RWPE2 (cell line): ENCODE measurements at regions not wholly inside any gene's neighbourhood (a gene's known extent, or its start where the extent isn't known, plus 50 kb on each side); places are given as distances from the start of the nearest gene placed in this dataset.

ENCODE experiments used
- ATAC-seq: fragments of 200-7000 bp; cut with Tn5 transposase; 3 replicates; pipeline ENCODE4 v1.9.1; 2021; ENCODE audit warnings: low read depth
- DNase-seq: peaks from one replicate; pipeline ENCODE4 v3.0.0-alpha.2; 2020; ENCODE audit warnings: low spot score
- H3K27ac ChIP-seq: fragments of 450-650 bp; 2 replicates; pipeline ENCODE4 v1.5.1; 2017; ENCODE audit warnings: mild to moderate bottlenecking; ENCODE audit not compliant: poor library complexity, severe bottlenecking
- H3K27me3 ChIP-seq: fragments of 250-450 bp; sonication (Bioruptor Pico); 2 replicates; pipeline ENCODE4 v1.5.1; 2021; ENCODE audit warnings: mild to moderate bottlenecking, moderate library complexity; ENCODE audit not compliant: insufficient read depth, poor library complexity, severe bottlenecking
- H3K36me3 ChIP-seq: fragments of 250-450 bp; sonication (Bioruptor Pico); 2 replicates; pipeline ENCODE4 v1.5.1; 2020; ENCODE audit warnings: low read depth, mild to moderate bottlenecking, moderate library complexity
- H3K4me1 ChIP-seq: fragments of 250-450 bp; sonication (Bioruptor Pico); 2 replicates; pipeline ENCODE4 v1.5.1; 2021; ENCODE audit warnings: mild to moderate bottlenecking, moderate library complexity; ENCODE audit not compliant: insufficient read depth, poor library complexity, severe bottlenecking
- H3K4me3 ChIP-seq: fragments of 250-450 bp; sonication (Bioruptor Pico); 2 replicates; pipeline ENCODE4 v1.5.1; 2021; ENCODE audit warnings: mild to moderate bottlenecking, moderate library complexity; ENCODE audit not compliant: severe bottlenecking
- H3K9me3 ChIP-seq: fragments of 250-450 bp; sonication (Bioruptor Pico); 2 replicates; pipeline ENCODE4 v1.5.1; 2021; ENCODE audit warnings: mild to moderate bottlenecking, moderate library complexity; ENCODE audit not compliant: severe bottlenecking
- TF ChIP-seq, protein P1 (sequence below): fragments of 450-650 bp; IDR thresholded peaks from one replicate; pipeline ENCODE4 v1.5.1; 2017; ENCODE audit warnings: mild to moderate bottlenecking, moderate library complexity; ENCODE audit not compliant: poor library complexity, severe bottlenecking

DNA sequence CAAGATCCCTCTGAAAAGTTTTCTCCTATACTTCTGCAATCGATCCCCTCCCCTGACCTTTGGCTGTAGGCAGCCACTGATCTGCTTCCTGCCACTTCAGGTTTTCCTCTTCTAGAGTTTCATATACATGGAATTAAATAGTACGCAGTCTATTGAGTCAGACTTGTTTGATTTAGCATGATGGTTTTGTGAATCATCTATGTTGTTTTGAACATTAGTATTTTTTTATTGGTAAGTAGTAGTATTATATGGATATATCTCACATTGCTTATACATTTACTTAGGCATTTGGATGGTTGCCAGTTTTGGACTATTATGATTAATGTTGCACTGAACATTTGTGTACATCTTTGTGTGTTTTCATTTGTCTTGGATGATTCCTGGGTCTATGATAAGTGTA, 518.0 kb downstream of the CD109 start:
- Histone ChIP-seq H3K4me3 (no peak overlapping the region), H3K27me3 (no peaks in the 10 kb centered on the region), H3K9me3 (no peaks in the 10 kb centered on the region), H3K4me1 (peaks cover 8% of the 10 kb centered on the region), H3K36me3 (no peaks in the 10 kb centered on the region), H3K27ac (no peak overlapping the region)
- TF ChIP-seq, protein P1, sequence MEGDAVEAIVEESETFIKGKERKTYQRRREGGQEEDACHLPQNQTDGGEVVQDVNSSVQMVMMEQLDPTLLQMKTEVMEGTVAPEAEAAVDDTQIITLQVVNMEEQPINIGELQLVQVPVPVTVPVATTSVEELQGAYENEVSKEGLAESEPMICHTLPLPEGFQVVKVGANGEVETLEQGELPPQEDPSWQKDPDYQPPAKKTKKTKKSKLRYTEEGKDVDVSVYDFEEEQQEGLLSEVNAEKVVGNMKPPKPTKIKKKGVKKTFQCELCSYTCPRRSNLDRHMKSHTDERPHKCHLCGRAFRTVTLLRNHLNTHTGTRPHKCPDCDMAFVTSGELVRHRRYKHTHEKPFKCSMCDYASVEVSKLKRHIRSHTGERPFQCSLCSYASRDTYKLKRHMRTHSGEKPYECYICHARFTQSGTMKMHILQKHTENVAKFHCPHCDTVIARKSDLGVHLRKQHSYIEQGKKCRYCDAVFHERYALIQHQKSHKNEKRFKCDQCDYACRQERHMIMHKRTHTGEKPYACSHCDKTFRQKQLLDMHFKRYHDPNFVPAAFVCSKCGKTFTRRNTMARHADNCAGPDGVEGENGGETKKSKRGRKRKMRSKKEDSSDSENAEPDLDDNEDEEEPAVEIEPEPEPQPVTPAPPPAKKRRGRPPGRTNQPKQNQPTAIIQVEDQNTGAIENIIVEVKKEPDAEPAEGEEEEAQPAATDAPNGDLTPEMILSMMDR: no peak
- ATAC-seq (peak; percentile 76), DNase-seq (no peak)

DNA sequence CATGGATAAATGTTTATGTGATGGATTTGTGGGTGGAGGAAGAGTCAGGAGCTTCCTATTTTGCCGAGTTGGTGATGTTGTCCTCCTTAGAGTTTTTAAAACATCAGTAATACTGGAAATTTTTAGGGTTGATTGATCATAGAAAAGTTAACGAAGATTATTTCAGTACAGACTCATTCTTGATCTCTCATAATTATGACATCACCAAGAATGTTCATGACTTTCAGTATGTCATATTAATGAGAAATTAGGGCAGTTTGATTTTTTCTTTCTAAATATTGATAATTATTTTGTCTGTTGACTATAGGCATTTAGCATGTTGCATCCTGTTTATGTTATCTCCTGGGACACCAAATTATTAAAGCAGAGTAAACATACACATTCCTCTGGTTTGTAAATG, 512.2 kb downstream of the CD109 start:
- Histone ChIP-seq H3K9me3 (peaks cover 2% of the 10 kb centered on the region), H3K27ac (no peak overlapping the region), H3K27me3 (no peaks in the 10 kb centered on the region), H3K4me1 (no peaks in the 10 kb centered on the region), H3K36me3 (no peaks in the 10 kb centered on the region), H3K4me3 (no peak overlapping the region)
- TF ChIP-seq, protein P1: no peak
- DNase-seq (no peak), ATAC-seq (no peak)

DNA sequence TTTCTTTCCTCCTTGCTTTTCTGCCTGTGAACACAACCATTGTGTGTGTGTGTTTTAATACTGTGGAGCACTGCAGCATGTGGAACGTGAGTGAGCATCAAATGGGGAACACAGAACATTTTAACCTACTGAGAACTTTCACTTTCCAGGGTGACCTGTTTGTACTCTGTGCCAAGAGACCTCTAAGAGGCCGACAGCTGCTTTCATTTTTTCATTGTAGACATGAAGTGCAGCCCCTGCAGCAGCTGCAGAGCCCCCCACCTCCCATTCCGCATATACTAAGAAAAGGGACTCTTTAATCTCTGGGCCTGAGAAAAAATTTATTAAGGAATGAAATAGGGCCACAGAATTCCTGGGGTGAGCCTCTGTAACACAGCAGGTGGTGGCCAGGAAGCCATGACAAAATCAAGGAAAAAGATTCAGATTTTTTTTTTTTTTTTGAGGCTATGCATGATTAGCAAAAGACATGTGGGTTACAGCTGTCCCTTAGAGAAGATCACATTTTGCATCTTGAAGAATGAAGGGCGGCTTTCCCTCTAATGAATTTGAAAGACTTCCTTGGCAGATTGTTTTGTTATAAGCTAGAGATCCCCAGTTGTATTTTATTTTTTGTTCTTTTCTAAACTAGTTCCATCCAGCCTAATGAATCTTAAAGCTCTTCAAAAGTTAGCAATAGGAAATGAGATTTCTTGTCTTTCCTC, 503.4 kb downstream of the CD109 start:
- no peaks in the 10 kb centered on the region for H3K4me1 ChIP-seq
- no peaks in the 10 kb centered on the region for H3K27me3 ChIP-seq
- TF ChIP-seq, protein P1: no peak
- DNase-seq (no peak), ATAC-seq (no peak)
- no peak overlapping the region for H3K27ac ChIP-seq
- H3K36me3 ChIP-seq: no peaks in the 10 kb centered on the region
- H3K9me3 ChIP-seq: no peaks in the 10 kb centered on the region
- H3K4me3 ChIP-seq: no peak overlapping the region

DNA sequence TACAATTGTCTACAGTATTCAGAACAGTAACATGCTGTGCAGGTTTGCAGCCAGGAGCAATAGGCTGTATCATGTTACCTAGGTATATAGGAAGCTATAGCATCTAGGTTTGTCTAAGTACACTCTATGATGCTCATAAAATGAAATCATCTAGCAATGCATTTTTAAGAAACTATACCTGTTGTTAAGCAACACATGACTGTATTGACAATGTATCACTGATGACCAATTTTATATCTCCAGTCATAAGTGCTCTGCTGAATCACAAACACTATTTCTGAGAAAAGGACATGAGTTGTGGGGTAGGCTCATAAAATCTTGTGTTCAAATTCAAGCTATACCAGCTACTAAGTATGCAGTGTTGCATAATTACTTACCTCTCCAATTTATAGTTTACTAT, 501.3 kb downstream of the CD109 start:
- no peaks in the 10 kb centered on the region for H3K4me1 ChIP-seq
- TF ChIP-seq, protein P1: no peak
- no peak overlapping the region for H3K27ac ChIP-seq
- no peaks in the 10 kb centered on the region for H3K27me3 ChIP-seq
- no peaks in the 10 kb centered on the region for H3K36me3 ChIP-seq
- H3K4me3 ChIP-seq: no peak overlapping the region
- no peak for DNase-seq
- no peaks in the 10 kb centered on the region for H3K9me3 ChIP-seq
- peak; percentile 36; the same call in 1 of the 3 replicates for ATAC-seq

DNA sequence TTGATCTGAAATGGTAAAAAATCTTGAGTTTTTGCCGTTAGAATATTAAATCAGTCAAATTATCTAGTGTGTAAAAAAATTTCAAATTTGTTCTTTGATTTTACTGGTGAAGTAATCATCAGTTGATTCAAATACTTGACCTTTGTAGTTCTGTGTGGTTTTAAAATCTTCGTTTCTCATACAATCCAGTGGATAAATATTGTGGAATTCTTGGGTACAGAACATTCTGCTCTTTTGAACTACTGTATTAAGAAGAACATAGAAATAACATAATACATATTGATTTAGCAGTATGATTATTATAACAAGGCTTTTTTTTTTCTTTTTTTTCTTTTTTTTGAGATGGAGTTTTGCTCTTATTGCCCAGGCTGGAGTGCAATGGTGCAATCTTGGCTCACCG, 491.8 kb downstream of the CD109 start:
- DNase-seq: no peak
- TF ChIP-seq, protein P1: no peak
- no peak overlapping the region for H3K27ac ChIP-seq
- H3K4me1 ChIP-seq: no peaks in the 10 kb centered on the region
- no peak overlapping the region for H3K4me3 ChIP-seq
- no peaks in the 10 kb centered on the region for H3K9me3 ChIP-seq
- H3K36me3 ChIP-seq: no peaks in the 10 kb centered on the region
- ATAC-seq: no peak
- no peaks in the 10 kb centered on the region for H3K27me3 ChIP-seq
